GM21526 (cell line): ENCODE measurements at regions not wholly inside any gene's neighbourhood (a gene's known extent, or its start where the extent isn't known, plus 50 kb on each side); places are given as distances from the start of the nearest gene placed in this dataset.
"Not testable (repeated sequence)": the region's sequence is repeated elsewhere in the genome, so short reads cannot be mapped to it uniquely, and the experiment has no call there.

Source experiments
- ATAC-seq: cut with Tn5 transposase; IDR thresholded peaks from one replicate; pipeline ENCODE4 v1.9.1; 2021; ENCODE audit warnings: moderate library complexity; ENCODE audit not compliant: unreplicated experiment, low FRiP score

DNA sequence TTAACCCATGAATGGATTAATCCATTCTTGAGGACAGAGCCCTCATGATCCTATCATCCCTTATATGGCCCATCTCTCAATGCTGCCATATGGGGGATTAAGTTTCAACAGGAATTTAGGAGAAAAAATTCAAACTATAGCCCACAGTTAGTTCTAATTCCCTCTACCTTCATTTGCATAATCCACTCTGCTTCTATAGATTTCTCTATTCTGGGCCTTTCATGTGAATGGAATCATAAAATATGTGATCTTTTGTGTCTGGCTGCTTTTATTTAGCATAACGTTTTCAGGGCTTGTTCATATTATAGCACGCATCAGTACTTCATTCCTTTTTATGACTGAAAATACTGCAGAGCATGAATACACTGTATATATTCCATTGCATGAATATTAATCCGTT, 55.4 kb downstream of the CTSL start:
- no peak for ATAC-seq

- ATAC-seq = no peak
Observed at GRCh38 chr9:87783180-87783579, 57.3 kb downstream of the CTSL start.

GRCh38 chr9:87785315-87785970, 59.5 kb downstream of the CTSL start:
- ATAC-seq = not testable (repeated sequence)

DNA sequence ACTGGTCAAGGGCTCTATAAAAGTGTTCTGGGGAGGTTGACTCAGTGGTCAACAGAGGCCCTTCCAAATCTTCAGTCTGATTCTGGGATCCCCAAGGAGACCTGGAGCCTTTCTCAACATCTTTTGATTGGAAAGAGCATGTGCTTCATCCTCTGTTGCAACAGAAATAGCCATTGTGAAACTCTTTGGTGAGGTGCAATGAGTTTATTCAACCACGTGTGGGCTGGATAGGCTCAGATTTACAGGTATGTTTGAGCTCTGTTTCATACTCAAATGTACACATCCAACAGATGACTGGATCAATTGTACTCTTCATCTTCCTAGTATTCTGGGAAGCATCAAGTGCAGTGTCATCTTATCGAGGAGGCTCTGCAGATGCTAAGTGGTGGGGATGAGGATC, 60.5 kb downstream of the CTSL start:
- no peak for ATAC-seq

GRCh38 chr9:87786876-87787275, 61.0 kb downstream of the CTSL start:
- no peak for ATAC-seq

DNA sequence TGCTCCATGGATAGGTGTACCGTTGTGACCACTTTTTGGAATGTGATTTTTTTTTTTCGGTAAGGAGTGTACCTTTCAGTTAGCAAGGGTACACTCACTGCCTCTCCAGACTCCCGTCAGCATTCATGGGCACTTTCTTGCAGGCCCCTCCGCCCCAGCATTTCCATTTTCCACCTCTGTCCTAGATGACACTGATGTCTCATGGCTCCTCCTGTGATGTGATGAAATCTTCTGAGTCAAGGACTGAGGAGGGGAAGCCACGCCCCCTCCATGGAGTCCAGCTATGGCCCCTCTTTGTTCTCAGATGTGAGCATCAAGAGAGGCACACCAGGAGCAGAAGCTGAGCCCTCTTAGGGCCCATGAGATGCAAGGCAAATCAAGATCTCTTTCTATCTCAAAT, 61.8 kb downstream of the CTSL start:
- no peak for ATAC-seq

DNA sequence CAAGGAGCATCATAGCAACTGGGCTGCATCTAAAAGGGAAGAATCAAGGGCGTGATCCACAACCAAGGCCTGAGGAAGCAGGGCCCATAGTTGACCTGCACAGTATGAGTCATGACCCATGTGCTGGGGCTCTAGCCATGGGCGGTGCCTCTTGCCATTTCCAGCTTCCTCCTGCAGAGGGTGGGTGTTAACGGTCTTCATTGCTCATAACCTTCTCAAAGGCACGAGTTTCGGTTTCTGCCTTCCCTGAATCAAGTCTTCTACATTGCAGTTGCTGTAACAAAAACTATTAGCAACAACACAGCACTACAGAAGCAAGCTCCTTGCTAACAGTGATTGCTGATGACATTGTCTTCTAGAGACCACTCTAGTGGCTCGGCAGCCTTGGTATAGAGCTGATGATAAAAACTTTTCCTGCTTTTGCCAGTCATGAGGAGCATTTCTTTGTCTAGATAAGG, 66.9 kb downstream of the CTSL start:
- peak; percentile 99 for ATAC-seq

DNA sequence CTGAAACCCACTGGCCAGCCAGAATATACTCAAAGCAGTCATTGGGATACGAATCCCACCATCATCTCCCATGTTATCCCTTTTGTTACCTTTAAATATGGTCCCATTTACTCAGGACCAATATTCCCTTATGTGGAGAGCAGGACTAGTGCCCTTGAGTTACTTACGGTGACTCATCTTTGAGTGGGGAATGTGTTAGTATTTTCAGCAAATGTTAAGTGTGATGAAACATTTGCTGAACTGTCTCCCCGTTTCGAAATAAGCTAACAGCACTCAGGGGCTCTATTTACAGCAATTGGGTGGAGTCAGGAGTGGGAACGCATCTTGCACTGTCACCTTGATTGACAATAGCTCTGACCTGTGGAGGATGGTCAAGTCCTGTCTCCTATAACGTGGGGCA, 67.4 kb downstream of the CTSL start:
- no peak for ATAC-seq

- ATAC-seq = no peak
Observed at GRCh38 chr9:87795178-87795577, 69.3 kb downstream of the CTSL start.

GRCh38 chr9:87796196-87796595, 70.3 kb downstream of the CTSL start:
- no peak for ATAC-seq

GRCh38 chr9:87798261-87798833, 72.4 kb downstream of the CTSL start:
- ATAC-seq = no peak

GRCh38 chr9:87799503-87799902, 73.6 kb downstream of the CTSL start:
- no peak for ATAC-seq

DNA sequence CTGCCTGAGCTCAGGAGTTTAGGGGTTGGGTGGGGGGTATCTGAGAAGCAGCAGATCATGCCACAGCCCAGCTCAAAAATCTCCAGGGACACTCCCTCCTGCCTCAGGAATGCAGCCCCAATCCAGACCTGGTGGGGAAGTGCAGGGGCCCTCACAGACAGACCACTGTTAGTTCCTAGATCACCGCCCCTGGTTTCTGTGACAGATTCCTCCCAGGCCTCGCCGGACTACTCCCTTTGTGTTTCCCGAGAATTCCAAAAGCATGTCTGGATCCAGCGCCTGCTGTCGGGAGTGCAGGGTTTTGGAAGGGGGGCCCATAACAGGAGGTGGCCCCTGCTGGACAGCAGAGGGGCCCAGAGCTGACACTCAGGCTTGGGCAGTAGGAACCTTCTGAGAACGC, 74.5 kb downstream of the CTSL start:
- ATAC-seq = no peak

- no peak for ATAC-seq
Observed at GRCh38 chr9:87801013-87801412, 75.1 kb downstream of the CTSL start.

DNA sequence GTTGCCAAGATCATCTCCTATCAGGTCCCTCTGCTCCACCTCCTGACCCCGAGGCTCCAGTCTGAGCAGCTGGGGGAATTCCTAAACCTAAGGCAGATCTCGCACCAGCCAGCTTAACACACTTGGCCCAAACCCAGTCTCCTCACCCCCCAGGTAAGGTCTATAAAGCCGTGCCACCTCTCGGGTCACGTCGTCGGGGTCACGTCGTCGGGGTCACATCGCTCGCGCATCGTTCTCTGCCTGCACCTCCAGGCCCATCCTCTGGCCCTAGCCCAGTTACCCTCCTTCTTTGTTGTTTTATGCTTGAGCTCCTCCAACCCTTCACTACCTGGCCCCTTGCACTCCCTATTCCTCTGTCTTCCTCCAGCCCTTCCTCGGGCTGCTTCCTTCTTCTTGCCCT, 77.2 kb downstream of the CTSL start:
- no peak for ATAC-seq

DNA sequence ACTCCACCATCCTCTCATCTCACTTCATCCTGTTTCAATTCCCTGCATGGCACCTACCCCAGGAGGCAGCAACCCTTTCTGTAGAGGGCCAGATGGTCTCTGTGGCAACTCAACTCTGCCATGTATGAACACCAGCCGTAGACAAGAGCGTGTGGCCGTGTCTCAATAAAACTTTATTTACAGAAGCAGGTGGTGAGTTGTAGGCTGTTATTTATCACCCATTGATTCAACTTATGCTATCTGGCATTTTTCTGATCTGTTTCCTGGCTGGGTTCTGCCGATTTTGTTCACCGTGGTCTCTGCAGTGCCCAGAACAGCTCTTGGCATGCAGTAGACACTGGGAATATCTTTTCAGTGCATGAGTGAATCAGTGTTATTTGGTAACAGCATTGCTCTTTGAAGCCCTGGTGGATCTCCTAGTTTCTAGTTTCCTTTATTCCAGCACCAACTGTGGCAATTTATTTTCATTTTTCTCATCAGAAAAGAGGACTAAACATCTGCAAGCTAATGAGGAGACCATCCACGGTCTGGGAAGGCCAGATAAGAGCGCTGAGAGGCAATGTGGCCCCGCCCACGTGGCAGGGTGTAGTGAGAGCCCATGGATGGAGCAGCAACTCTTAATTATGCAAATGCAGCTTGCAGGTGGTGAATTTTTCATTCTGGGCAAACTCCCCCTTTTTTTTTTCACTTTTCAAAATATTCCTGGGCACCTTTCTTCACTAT, 77.9 kb downstream of the CTSL start:
- ATAC-seq = no peak

DNA sequence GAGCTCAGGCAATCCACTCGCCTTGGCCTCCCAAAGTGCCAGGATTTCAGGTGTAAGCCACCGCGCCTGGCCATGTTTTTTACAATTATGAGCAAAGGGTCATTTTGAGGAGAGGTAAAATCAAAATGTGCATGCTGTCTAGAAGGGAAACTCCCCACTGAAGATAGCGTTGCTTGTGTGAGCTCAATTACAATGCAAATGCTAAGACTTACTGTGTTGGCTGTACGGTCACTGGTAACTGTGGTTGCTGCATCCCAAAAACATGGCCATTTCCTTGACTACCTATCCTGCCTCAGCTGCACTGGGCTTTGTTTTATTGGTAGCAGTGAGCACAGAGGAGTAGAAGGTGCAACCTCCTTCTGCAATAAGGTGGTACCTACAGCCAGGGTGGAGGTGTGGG, 77.4 kb upstream of the SPATA31E1 start:
- ATAC-seq = no peak

DNA sequence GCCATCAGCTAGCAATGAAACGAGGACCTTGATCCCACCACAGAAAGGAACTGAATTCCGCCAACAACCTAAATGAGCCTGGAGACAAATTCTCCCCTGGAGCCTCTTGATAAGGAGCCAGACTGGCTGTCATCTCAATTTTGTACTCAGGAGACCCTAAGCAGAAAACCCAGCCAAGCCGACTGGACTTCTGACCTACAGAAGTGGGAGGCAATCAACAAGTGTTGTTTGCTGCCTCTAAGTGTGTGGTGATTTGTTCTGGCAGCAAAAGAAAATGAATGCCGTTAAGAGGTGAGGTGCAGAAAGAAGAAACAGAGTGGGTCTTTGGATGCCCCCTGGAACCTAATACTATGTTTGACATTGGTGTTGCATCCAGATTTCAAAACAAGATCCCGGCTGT, 72.7 kb upstream of the SPATA31E1 start:
- no peak for ATAC-seq

- no peak for ATAC-seq
Observed at GRCh38 chr9:87810679-87811178, 71.9 kb upstream of the SPATA31E1 start.

GRCh38 chr9:87812375-87813118, 70.1 kb upstream of the SPATA31E1 start:
- no peak for ATAC-seq

- no peak for ATAC-seq
Observed at GRCh38 chr9:87813119-87813463, 69.6 kb upstream of the SPATA31E1 start.
